Sigmoid colon (tissue), 4 donors: ENCODE measurements at regions not wholly inside any gene's neighbourhood (a gene's known extent, or its start where the extent isn't known, plus 50 kb on each side); places are given as distances from the start of the nearest gene placed in this dataset.

ENCODE experiments used
- CTCF ChIP-seq, 4 experiments: fragments of 450-650 bp in 3 of 4; fragments of 200-600 bp in 1 of 4; IDR thresholded peaks; one replicate each; pipeline ENCODE4 v1.5.1; 2016 to 2019; ENCODE audit warnings: antibody characterized with exemption in 4 of 4, mild to moderate bottlenecking in 3 of 4, moderate library complexity in 2 of 4
- EP300 ChIP-seq, 4 donors: sonication (generic); formaldehyde crosslinking; IDR thresholded peaks; one replicate each; pipeline ENCODE4 v1.6.1; 2017; ENCODE audit warnings: antibody characterized with exemption in 4 of 4
- POLR2A ChIP-seq, 2 donors: fragments of 450-650 bp; IDR thresholded peaks; one replicate each; pipeline ENCODE4 v1.6.1; 2016; ENCODE audit warnings: antibody characterized with exemption in 2 of 2, mild to moderate bottlenecking in 2 of 2, moderate library complexity in 2 of 2
- POLR2AphosphoS5 ChIP-seq, 4 donors: sonication (generic); formaldehyde crosslinking; IDR thresholded peaks; one replicate each; pipeline ENCODE4 v1.6.1; 2017; ENCODE audit warnings: antibody characterized with exemption in 4 of 4

GRCh38 chr13:73989244-73989843 is 144.9 kb downstream of the KLF12 start:
- TF ChIP-seq POLR2A (IDR thresholded peaks at IDR 0.05) (no peak), CTCF (IDR thresholded peaks at IDR 0.05) (no peak), POLR2AphosphoS5 (IDR thresholded peaks at IDR 0.05) (no peak), EP300 (IDR thresholded peaks at IDR 0.05) (no peak)
